ENCODE measurements at regions not wholly inside any gene's neighbourhood (a gene's known extent, or its start where the extent isn't known, plus 50 kb on each side); places are given as distances from the start of the nearest gene placed in this dataset.
"Not testable (repeated sequence)": the region's sequence is repeated elsewhere in the genome, so short reads cannot be mapped to it uniquely, and the experiment has no call there.

GRCh38 chrX:131861088-131861787 lies 161.9 kb upstream of the STK26 start:
- no peaks in the 10 kb centered on the region for H3K36me3 Mint-ChIP-seq
- H3K4me1 Mint-ChIP-seq (ENCODE audit: unreplicated experiment), result no peaks in the 10 kb centered on the region
- H3K27ac Mint-ChIP-seq, result no peak overlapping the region
- H3K4me3 Mint-ChIP-seq, result no peak overlapping the region
- TF ChIP-seq CTCF (conservative IDR thresholded peaks at IDR 0.05), result no peak
- H3K9me3 Mint-ChIP-seq, result no peaks in the 10 kb centered on the region
- no peak for DNase-seq (ENCODE audit: extremely low spot score, unreplicated experiment)
- H3K27me3 Mint-ChIP-seq, result no peaks in the 10 kb centered on the region

- H3K9me3 Mint-ChIP-seq, result no peaks in the 10 kb centered on the region
- H3K27ac Mint-ChIP-seq, result no peak overlapping the region
- H3K4me1 Mint-ChIP-seq (ENCODE audit: unreplicated experiment), result no peaks in the 10 kb centered on the region
- no peak for TF ChIP-seq CTCF (conservative IDR thresholded peaks at IDR 0.05)
- no peak overlapping the region for H3K4me3 Mint-ChIP-seq
- no peaks in the 10 kb centered on the region for H3K36me3 Mint-ChIP-seq
- no peak for DNase-seq (ENCODE audit: extremely low spot score, unreplicated experiment)
- no peaks in the 10 kb centered on the region for H3K27me3 Mint-ChIP-seq
These were observed 160.8 kb upstream of the STK26 start for GRCh38 chrX:131862321-131862720.

GRCh38 chrX:131869182-131869581 lies 153.9 kb upstream of the STK26 start:
- H3K4me3 Mint-ChIP-seq, result no peak overlapping the region
- H3K4me1 Mint-ChIP-seq (ENCODE audit: unreplicated experiment), result no peaks in the 10 kb centered on the region
- no peak for DNase-seq (ENCODE audit: extremely low spot score, unreplicated experiment)
- H3K9me3 Mint-ChIP-seq, result no peaks in the 10 kb centered on the region
- no peaks in the 10 kb centered on the region for H3K27me3 Mint-ChIP-seq
- TF ChIP-seq CTCF (conservative IDR thresholded peaks at IDR 0.05), result no peak
- no peak overlapping the region for H3K27ac Mint-ChIP-seq
- H3K36me3 Mint-ChIP-seq, result no peaks in the 10 kb centered on the region

- no peaks in the 10 kb centered on the region for H3K4me1 Mint-ChIP-seq (ENCODE audit: unreplicated experiment)
- no peaks in the 10 kb centered on the region for H3K36me3 Mint-ChIP-seq
- no peaks in the 10 kb centered on the region for H3K27me3 Mint-ChIP-seq
- H3K4me3 Mint-ChIP-seq, result no peak overlapping the region
- no peaks in the 10 kb centered on the region for H3K9me3 Mint-ChIP-seq
- H3K27ac Mint-ChIP-seq, result no peak overlapping the region
- TF ChIP-seq CTCF (conservative IDR thresholded peaks at IDR 0.05), result no peak
- DNase-seq (ENCODE audit: extremely low spot score, unreplicated experiment), result no peak
These were observed 148.8 kb upstream of the STK26 start for GRCh38 chrX:131874300-131874699.

- not testable (repeated sequence) for H3K4me3 Mint-ChIP-seq; H3K27ac Mint-ChIP-seq; H3K4me1 Mint-ChIP-seq (ENCODE audit: unreplicated experiment); DNase-seq (ENCODE audit: extremely low spot score, unreplicated experiment); H3K27me3 Mint-ChIP-seq; H3K9me3 Mint-ChIP-seq; H3K36me3 Mint-ChIP-seq
These were observed 147.3 kb upstream of the STK26 start for GRCh38 chrX:131875827-131876226.

- H3K27me3 Mint-ChIP-seq, result no peaks in the 10 kb centered on the region
- no peaks in the 10 kb centered on the region for H3K9me3 Mint-ChIP-seq
- no peak overlapping the region for H3K27ac Mint-ChIP-seq
- H3K4me3 Mint-ChIP-seq, result no peak overlapping the region
- peaks cover 5% of the 10 kb centered on the region for H3K36me3 Mint-ChIP-seq
- no peak for TF ChIP-seq CTCF (conservative IDR thresholded peaks at IDR 0.05)
- H3K4me1 Mint-ChIP-seq (ENCODE audit: unreplicated experiment), result no peaks in the 10 kb centered on the region
- DNase-seq (ENCODE audit: extremely low spot score, unreplicated experiment), result no peak
These were observed 141.9 kb upstream of the STK26 start for GRCh38 chrX:131881194-131881593.

- H3K27ac Mint-ChIP-seq; H3K27me3 Mint-ChIP-seq; H3K4me3 Mint-ChIP-seq; H3K4me1 Mint-ChIP-seq (ENCODE audit: unreplicated experiment); H3K9me3 Mint-ChIP-seq; H3K36me3 Mint-ChIP-seq; DNase-seq (ENCODE audit: extremely low spot score, unreplicated experiment): not testable (repeated sequence)
These were observed 138.1 kb upstream of the STK26 start for GRCh38 chrX:131885042-131885441.

GRCh38 chrX:131893857-131894256 lies 129.2 kb upstream of the STK26 start:
- not testable (repeated sequence) for H3K36me3 Mint-ChIP-seq; H3K4me1 Mint-ChIP-seq (ENCODE audit: unreplicated experiment); H3K9me3 Mint-ChIP-seq; H3K27me3 Mint-ChIP-seq; H3K27ac Mint-ChIP-seq; H3K4me3 Mint-ChIP-seq; DNase-seq (ENCODE audit: extremely low spot score, unreplicated experiment)
